ENCODE measurements at regions not wholly inside any gene's neighbourhood (a gene's known extent, or its start where the extent isn't known, plus 50 kb on each side); places are given as distances from the start of the nearest gene placed in this dataset.

- Histone ChIP-seq H2AFZ (ENCODE audit: control insufficient read depth, low read length) (no peak overlapping the region), H3K36me3 (ENCODE audit: control insufficient read depth in 2 of 2, extremely low read depth in 1 of 2, insufficient read depth in 2 of 2, low read length in 2 of 2) (no peaks in the 10 kb centered on the region), H3K4me3 (ENCODE audit: control insufficient read depth in 2 of 3, extremely low read depth in 1 of 3, insufficient read depth in 2 of 3, low read depth in 1 of 3, low read length in 3 of 3) (no peak overlapping the region), H3K79me2 (ENCODE audit: control insufficient read depth, insufficient read depth, low read length) (peaks cover 10% of the 10 kb centered on the region), H3K27me3 (ENCODE audit: control insufficient read depth, extremely low read depth, insufficient read depth, low read length) (no peaks in the 10 kb centered on the region), H3K9me3 (ENCODE audit: control insufficient read depth, low read depth, low read length) (no peaks in the 10 kb centered on the region), H3K9ac (ENCODE audit: control insufficient read depth, extremely low read depth, insufficient read depth, low read length) (peak overlapping the region; percentile 65), H4K20me1 (ENCODE audit: control insufficient read depth, extremely low read depth, insufficient read depth, low read length) (no peaks in the 10 kb centered on the region), H3K27ac (ENCODE audit: control insufficient read depth, insufficient read depth, low read length) (peak overlapping the region; percentile 95), H3K4me1 (ENCODE audit: control insufficient read depth, extremely low read depth, insufficient read depth, low read length) (peaks cover 55% of the 10 kb centered on the region), H3K9me1 (ENCODE audit: control insufficient read depth, extremely low read depth, insufficient read depth, low read length) (no peaks in the 10 kb centered on the region), H3K4me2 (ENCODE audit: control insufficient read depth, extremely low read depth, insufficient read depth, low read depth, low read length) (peak overlapping the region; percentile 71)
- TF ChIP-seq EZH2 (IDR thresholded peaks at IDR 0.05; ENCODE audit: low read length) = no peak
- no peak for TF ChIP-seq CTCF (optimal IDR thresholded peaks at IDR 0.05 in 1 of 3, IDR thresholded peaks at IDR 0.05 in 1 of 3, conservative IDR thresholded peaks at IDR 0.05 in 1 of 3; ENCODE audit: extremely low read depth in 1 of 3, insufficient read depth in 2 of 3, low read length in 3 of 3)
- dilution Hi-C loops (cut with MboI; ENCODE audit: extremely low pct_ligation_motif_present, low sequenced_read_pairs) = no loop called here
- no peak for DNase-seq (ENCODE audit: low read depth, low spot score)
- FAIRE-seq = peak; percentile 83
Measured at GRCh38 chr2:43040084-43040854, 186.1 kb downstream of the ZFP36L2 start.

GRCh38 chr2:43039376-43040080, 186.9 kb downstream of the ZFP36L2 start:
- Histone ChIP-seq H3K9me1 (ENCODE audit: control insufficient read depth, extremely low read depth, insufficient read depth, low read length) (no peaks in the 10 kb centered on the region), H3K27me3 (ENCODE audit: control insufficient read depth, extremely low read depth, insufficient read depth, low read length) (no peaks in the 10 kb centered on the region), H4K20me1 (ENCODE audit: control insufficient read depth, extremely low read depth, insufficient read depth, low read length) (no peaks in the 10 kb centered on the region), H3K4me3 (ENCODE audit: control insufficient read depth in 2 of 3, extremely low read depth in 1 of 3, insufficient read depth in 2 of 3, low read depth in 1 of 3, low read length in 3 of 3) (peak overlapping the region; percentile 40 to 61 (median 41)), H3K36me3 (ENCODE audit: control insufficient read depth in 2 of 2, extremely low read depth in 1 of 2, insufficient read depth in 2 of 2, low read length in 2 of 2) (peaks cover 1 to 2% of the 10 kb centered on the region in 2 experiments), H3K9ac (ENCODE audit: control insufficient read depth, extremely low read depth, insufficient read depth, low read length) (peak overlapping the region; percentile 65), H3K9me3 (ENCODE audit: control insufficient read depth, low read depth, low read length) (no peaks in the 10 kb centered on the region), H3K27ac (ENCODE audit: control insufficient read depth, insufficient read depth, low read length) (peak overlapping the region; percentile 95), H3K4me1 (ENCODE audit: control insufficient read depth, extremely low read depth, insufficient read depth, low read length) (peaks cover 55% of the 10 kb centered on the region), H3K79me2 (ENCODE audit: control insufficient read depth, insufficient read depth, low read length) (peaks cover 10% of the 10 kb centered on the region), H2AFZ (ENCODE audit: control insufficient read depth, low read length) (peak overlapping the region; percentile 22), H3K4me2 (ENCODE audit: control insufficient read depth, extremely low read depth, insufficient read depth, low read depth, low read length) (peak overlapping the region; percentile 71)
- dilution Hi-C loops (cut with MboI; ENCODE audit: extremely low pct_ligation_motif_present, low sequenced_read_pairs) = no loop called here
- no peak for FAIRE-seq
- TF ChIP-seq EZH2 (IDR thresholded peaks at IDR 0.05; ENCODE audit: low read length) (no peak), CTCF (optimal IDR thresholded peaks at IDR 0.05 in 1 of 3, IDR thresholded peaks at IDR 0.05 in 1 of 3, conservative IDR thresholded peaks at IDR 0.05 in 1 of 3; ENCODE audit: extremely low read depth in 1 of 3, insufficient read depth in 2 of 3, low read length in 3 of 3) (no peak)
- no peak for DNase-seq (ENCODE audit: low read depth, low spot score)

Data from keratinocyte (primary cell).